Endodermal cell (in vitro differentiated cells): ENCODE measurements at regions not wholly inside any gene's neighbourhood (a gene's known extent, or its start where the extent isn't known, plus 50 kb on each side); places are given as distances from the start of the nearest gene placed in this dataset.

ENCODE experiments used
- DNase-seq: peaks from one replicate; pipeline ENCODE4 v3.0.0-alpha.2; 2017
- H3K27ac ChIP-seq: 2 replicates; pipeline ENCODE4 v1.5.1; 2013; ENCODE audit warnings: mild to moderate bottlenecking, low read depth, low read length, moderate library complexity
- H3K27me3 ChIP-seq: 2 replicates; pipeline ENCODE4 v1.6.1; 2013; ENCODE audit warnings: mild to moderate bottlenecking, low read length, moderate library complexity; ENCODE audit not compliant: insufficient read depth, control insufficient read depth, poor library complexity, severe bottlenecking
- H3K36me3 ChIP-seq: 2 replicates; pipeline ENCODE4 v1.7.0; 2013; ENCODE audit warnings: mild to moderate bottlenecking, low read length, moderate library complexity; ENCODE audit not compliant: control insufficient read depth, insufficient read depth
- H3K4me1 ChIP-seq: one replicate; pipeline ENCODE4 v1.7.0; 2013; ENCODE audit warnings: low read length; ENCODE audit not compliant: control insufficient read depth, insufficient read depth
- H3K4me3 ChIP-seq: 2 replicates; pipeline ENCODE4 v1.5.1; 2013; ENCODE audit warnings: mild to moderate bottlenecking, low read length, moderate library complexity
- H3K9ac ChIP-seq: 2 replicates; pipeline ENCODE4 v1.6.1; 2013; ENCODE audit warnings: mild to moderate bottlenecking, low read length, moderate library complexity; ENCODE audit not compliant: poor library complexity, severe bottlenecking; ENCODE audit errors: extremely low read depth
- H3K9me3 ChIP-seq: 2 replicates; pipeline ENCODE4 v1.6.1; 2013; ENCODE audit warnings: mild to moderate bottlenecking, low read length, moderate library complexity; ENCODE audit not compliant: control insufficient read depth
- H3K27ac Mint-ChIP-seq: 2 replicates; pipeline ENCODE4 v1.8.0; 2020; ENCODE audit warnings: mixed read lengths
- H3K27me3 Mint-ChIP-seq: 2 replicates; pipeline ENCODE4 v1.8.0; 2021; ENCODE audit warnings: mild to moderate bottlenecking, mixed read lengths; ENCODE audit not compliant: insufficient read depth
- H3K36me3 Mint-ChIP-seq: 2 replicates; pipeline ENCODE4 v1.8.0; 2020; ENCODE audit warnings: low read depth, mixed read lengths
- H3K4me1 Mint-ChIP-seq: 2 replicates; pipeline ENCODE4 v1.8.0; 2020; ENCODE audit warnings: mixed read lengths
- H3K4me3 Mint-ChIP-seq: 2 replicates; pipeline ENCODE4 v1.8.0; 2020; ENCODE audit warnings: mild to moderate bottlenecking, moderate library complexity, mixed read lengths
- H3K9me3 Mint-ChIP-seq: 2 replicates; pipeline ENCODE4 v1.8.0; 2020; ENCODE audit warnings: mild to moderate bottlenecking, mixed read lengths
- WGBS, 2 experiments: methylation state at CpG; one replicate each; pipeline versions ENCODE4 v1.1.5 to v1.1.7; 2013; ENCODE audit warnings: missing lambda C conversion rate in 2 of 2, mixed read lengths in 1 of 2; ENCODE audit not compliant: insufficient coverage in 1 of 2, insufficient read length in 1 of 2; 5-methylcytosine and 5-hydroxymethylcytosine counted together
- TF ChIP-seq, protein P1 (sequence below): fragments of 200-600 bp; sonication (generic); conservative IDR thresholded peaks from 2 replicates; pipeline ENCODE4 v1.5.0; 2021; ENCODE audit warnings: antibody characterized with exemption, mild to moderate bottlenecking

DNA sequence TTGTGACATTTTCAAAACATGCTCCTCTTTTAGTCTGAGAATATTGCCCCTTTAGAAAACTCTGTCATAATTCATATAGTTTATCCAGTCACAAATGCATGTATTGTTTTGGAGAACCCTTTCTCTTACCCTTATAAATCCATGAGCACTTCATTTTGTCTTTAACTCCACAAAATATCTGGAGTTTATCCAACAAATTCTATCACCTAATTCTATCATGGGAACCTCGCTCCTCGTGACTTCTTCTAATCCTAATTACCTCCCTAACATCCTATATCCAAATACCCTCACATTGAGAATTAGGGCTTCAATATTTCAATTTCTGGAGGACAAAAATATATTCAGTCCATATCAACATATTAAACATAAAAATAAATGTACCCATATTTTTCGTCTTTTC lies 1565.9 kb downstream of the ARAP2 start:
- DNase-seq, result no peak
- WGBS, 2 experiments, result 91 to 94% methylated on average over 2 to 3 of the region's 3 CpGs
- Mint-ChIP-seq H3K4me3 (no peak overlapping the region), H3K27me3 (no peaks in the 10 kb centered on the region), H3K4me1 (peaks cover 6% of the 10 kb centered on the region), H3K27ac (no peak overlapping the region), H3K9me3 (no peaks in the 10 kb centered on the region), H3K36me3 (no peaks in the 10 kb centered on the region)
- TF ChIP-seq, protein P1, sequence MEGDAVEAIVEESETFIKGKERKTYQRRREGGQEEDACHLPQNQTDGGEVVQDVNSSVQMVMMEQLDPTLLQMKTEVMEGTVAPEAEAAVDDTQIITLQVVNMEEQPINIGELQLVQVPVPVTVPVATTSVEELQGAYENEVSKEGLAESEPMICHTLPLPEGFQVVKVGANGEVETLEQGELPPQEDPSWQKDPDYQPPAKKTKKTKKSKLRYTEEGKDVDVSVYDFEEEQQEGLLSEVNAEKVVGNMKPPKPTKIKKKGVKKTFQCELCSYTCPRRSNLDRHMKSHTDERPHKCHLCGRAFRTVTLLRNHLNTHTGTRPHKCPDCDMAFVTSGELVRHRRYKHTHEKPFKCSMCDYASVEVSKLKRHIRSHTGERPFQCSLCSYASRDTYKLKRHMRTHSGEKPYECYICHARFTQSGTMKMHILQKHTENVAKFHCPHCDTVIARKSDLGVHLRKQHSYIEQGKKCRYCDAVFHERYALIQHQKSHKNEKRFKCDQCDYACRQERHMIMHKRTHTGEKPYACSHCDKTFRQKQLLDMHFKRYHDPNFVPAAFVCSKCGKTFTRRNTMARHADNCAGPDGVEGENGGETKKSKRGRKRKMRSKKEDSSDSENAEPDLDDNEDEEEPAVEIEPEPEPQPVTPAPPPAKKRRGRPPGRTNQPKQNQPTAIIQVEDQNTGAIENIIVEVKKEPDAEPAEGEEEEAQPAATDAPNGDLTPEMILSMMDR, result no peak
- no peak overlapping the region for H3K27ac ChIP-seq
- H3K9me3 ChIP-seq, result no peaks in the 10 kb centered on the region
- no peaks in the 10 kb centered on the region for H3K4me1 ChIP-seq
- no peak overlapping the region for H3K4me3 ChIP-seq
- H3K9ac ChIP-seq, result no peak overlapping the region
- no peaks in the 10 kb centered on the region for H3K36me3 ChIP-seq
- no peaks in the 10 kb centered on the region for H3K27me3 ChIP-seq

GRCh38 chr4:34679228-34679627 lies 1565.1 kb downstream of the ARAP2 start:
- no peak for DNase-seq
- no peak overlapping the region for H3K4me3 ChIP-seq
- no peak overlapping the region for H3K27ac ChIP-seq
- 95 to 100% methylated on average over 5 to 7 of the region's 7 CpGs for WGBS, 2 experiments
- Mint-ChIP-seq H3K4me1 (peaks cover 6% of the 10 kb centered on the region), H3K36me3 (no peaks in the 10 kb centered on the region), H3K27me3 (no peaks in the 10 kb centered on the region), H3K27ac (no peak overlapping the region), H3K4me3 (no peak overlapping the region), H3K9me3 (no peaks in the 10 kb centered on the region)
- H3K36me3 ChIP-seq, result no peaks in the 10 kb centered on the region
- H3K9me3 ChIP-seq, result no peaks in the 10 kb centered on the region
- H3K9ac ChIP-seq, result no peak overlapping the region
- H3K27me3 ChIP-seq, result no peaks in the 10 kb centered on the region
- H3K4me1 ChIP-seq, result no peaks in the 10 kb centered on the region
- TF ChIP-seq, protein P1, result no peak

- no peak overlapping the region for H3K4me3 ChIP-seq
- no peaks in the 10 kb centered on the region for H3K4me1 ChIP-seq
- TF ChIP-seq, protein P1, result no peak
- H3K9ac ChIP-seq, result no peak overlapping the region
- Mint-ChIP-seq H3K36me3 (no peaks in the 10 kb centered on the region), H3K27ac (no peak overlapping the region), H3K4me3 (no peak overlapping the region), H3K4me1 (no peaks in the 10 kb centered on the region), H3K27me3 (no peaks in the 10 kb centered on the region), H3K9me3 (peaks cover 26% of the 10 kb centered on the region)
- H3K9me3 ChIP-seq, result peaks cover 11% of the 10 kb centered on the region
- no peaks in the 10 kb centered on the region for H3K27me3 ChIP-seq
- DNase-seq, result no peak
- 80% methylated on average over 1 of the region's 1 CpG; no CpG with 5 or more reads in 1 of the 2 experiments for WGBS, 2 experiments
- H3K36me3 ChIP-seq, result no peaks in the 10 kb centered on the region
- H3K27ac ChIP-seq, result no peak overlapping the region
These were observed 1534.8 kb downstream of the ARAP2 start for GRCh38 chr4:34709564-34709963.
